HFFc6 (cell line): ENCODE measurements at regions not wholly inside any gene's neighbourhood (a gene's known extent, or its start where the extent isn't known, plus 50 kb on each side); places are given as distances from the start of the nearest gene placed in this dataset.

Source experiments
- DNase-seq: peaks from one replicate; pipeline ENCODE4 v3.0.0-alpha.2; 2018
- H3K27ac Mint-ChIP-seq: 2 replicates; pipeline ENCODE4 v1.8.0; 2020; ENCODE audit warnings: mild to moderate bottlenecking, mixed read lengths
- H3K27me3 Mint-ChIP-seq: 2 replicates; pipeline ENCODE4 v1.8.0; 2021; ENCODE audit warnings: mild to moderate bottlenecking, moderate library complexity, mixed read lengths; ENCODE audit not compliant: insufficient read depth
- H3K36me3 Mint-ChIP-seq: 2 replicates; pipeline ENCODE4 v1.8.0; 2021; ENCODE audit warnings: low read depth, mixed read lengths
- H3K4me1 Mint-ChIP-seq: 2 replicates; pipeline ENCODE4 v1.8.0; 2020; ENCODE audit warnings: low read depth, mixed read lengths
- H3K4me3 Mint-ChIP-seq: 2 replicates; pipeline ENCODE4 v1.8.0; 2020; ENCODE audit warnings: mild to moderate bottlenecking, moderate library complexity, mixed read lengths
- H3K9me3 Mint-ChIP-seq: 2 replicates; pipeline ENCODE4 v1.8.0; 2020; ENCODE audit warnings: mild to moderate bottlenecking, mixed read lengths
- CTCF ChIP-seq: fragments of 200-600 bp; sonication (generic); IDR thresholded peaks from 2 replicates; pipeline ENCODE4 v1.5.0; 2021; ENCODE audit warnings: antibody characterized with exemption, mild to moderate bottlenecking

DNA sequence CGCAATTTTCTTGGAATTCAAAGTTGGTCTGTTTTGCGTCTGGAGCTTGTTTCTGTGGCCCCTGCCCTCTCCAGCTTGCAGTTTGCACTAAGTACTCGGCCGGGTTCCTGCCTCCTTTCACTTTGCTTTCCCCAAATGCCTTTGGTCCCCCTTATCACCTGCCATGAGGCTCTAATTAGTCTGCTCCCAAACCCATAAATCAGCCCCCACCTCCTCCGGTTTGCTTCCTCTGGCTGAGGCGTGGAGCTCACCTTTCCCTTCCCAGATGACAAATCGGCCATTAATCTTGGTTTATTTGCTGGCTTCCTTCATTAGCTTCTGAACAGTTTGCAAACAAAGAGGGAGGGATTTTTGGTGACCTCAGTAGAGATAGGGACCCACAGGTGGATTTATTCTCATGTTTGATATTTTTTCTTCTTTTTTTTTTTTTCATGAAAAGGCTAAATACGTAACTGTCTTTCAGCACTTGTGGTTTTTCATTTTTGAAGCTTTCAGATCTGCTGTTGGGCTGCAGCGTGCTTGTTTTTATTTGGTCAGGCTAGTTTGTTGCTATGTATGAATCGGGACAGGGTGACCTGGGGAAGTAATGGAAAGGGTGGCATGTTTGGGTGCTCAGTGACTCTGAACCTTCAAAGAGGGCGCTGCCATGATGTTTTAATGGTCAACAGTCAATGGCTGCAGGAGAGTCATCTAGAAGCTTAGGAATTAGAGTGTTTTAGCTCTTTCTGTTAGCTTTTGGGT, 121.7 kb upstream of the JAG1 start:
- DNase-seq = no peak
- Mint-ChIP-seq H3K27me3 (peaks cover 3% of the 10 kb centered on the region), H3K4me1 (no peaks in the 10 kb centered on the region), H3K36me3 (no peaks in the 10 kb centered on the region), H3K4me3 (no peak overlapping the region), H3K27ac (no peak overlapping the region), H3K9me3 (no peaks in the 10 kb centered on the region)
- no peak for TF ChIP-seq CTCF

- Mint-ChIP-seq H3K4me1 (no peaks in the 10 kb centered on the region), H3K27ac (no peak overlapping the region), H3K9me3 (0 out of 2 replicates have a peak, but pooled peaks cover 5% of the 10 kb centered on the region), H3K36me3 (no peaks in the 10 kb centered on the region), H3K4me3 (no peak overlapping the region), H3K27me3 (peaks cover 5% of the 10 kb centered on the region)
- no peak for DNase-seq
- TF ChIP-seq CTCF = no peak
Measured at GRCh38 chr20:10798811-10799210, 125.0 kb upstream of the JAG1 start.

GRCh38 chr20:10799735-10800134, 125.9 kb upstream of the JAG1 start:
- Mint-ChIP-seq H3K27ac (no peak overlapping the region), H3K36me3 (no peaks in the 10 kb centered on the region), H3K27me3 (peaks cover 5% of the 10 kb centered on the region), H3K4me1 (no peaks in the 10 kb centered on the region), H3K9me3 (0 out of 2 replicates have a peak, but pooled peaks cover 5% of the 10 kb centered on the region), H3K4me3 (no peak overlapping the region)
- no peak for TF ChIP-seq CTCF
- DNase-seq = no peak

DNA sequence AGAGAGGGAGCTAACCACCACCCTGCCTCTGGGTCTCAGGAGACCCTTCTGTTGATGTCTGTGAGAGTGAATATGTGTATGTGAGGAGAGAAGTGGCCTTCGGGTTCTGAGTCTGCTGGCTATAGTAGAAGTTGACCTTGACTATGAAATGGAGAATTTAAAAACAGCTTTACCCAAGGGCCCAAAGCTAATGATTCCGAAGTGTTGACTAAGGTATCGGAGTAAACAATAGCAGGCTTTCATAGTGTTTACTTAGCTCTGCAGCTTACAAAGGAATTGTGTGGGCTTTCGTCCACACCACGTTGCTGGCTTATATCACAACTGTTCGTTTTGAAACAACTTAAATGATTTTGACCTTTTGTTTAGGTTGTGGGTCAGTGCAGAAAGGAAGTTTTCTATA, 126.5 kb upstream of the JAG1 start:
- peaks cover 2% of the 10 kb centered on the region for H3K27me3 Mint-ChIP-seq
- H3K36me3 Mint-ChIP-seq = no peaks in the 10 kb centered on the region
- 0 out of 2 replicates have a peak, but pooled peaks cover 5% of the 10 kb centered on the region for H3K9me3 Mint-ChIP-seq
- no peak for DNase-seq
- H3K27ac Mint-ChIP-seq = no peak overlapping the region
- TF ChIP-seq CTCF = no peak
- no peak overlapping the region for H3K4me3 Mint-ChIP-seq
- no peaks in the 10 kb centered on the region for H3K4me1 Mint-ChIP-seq

DNA sequence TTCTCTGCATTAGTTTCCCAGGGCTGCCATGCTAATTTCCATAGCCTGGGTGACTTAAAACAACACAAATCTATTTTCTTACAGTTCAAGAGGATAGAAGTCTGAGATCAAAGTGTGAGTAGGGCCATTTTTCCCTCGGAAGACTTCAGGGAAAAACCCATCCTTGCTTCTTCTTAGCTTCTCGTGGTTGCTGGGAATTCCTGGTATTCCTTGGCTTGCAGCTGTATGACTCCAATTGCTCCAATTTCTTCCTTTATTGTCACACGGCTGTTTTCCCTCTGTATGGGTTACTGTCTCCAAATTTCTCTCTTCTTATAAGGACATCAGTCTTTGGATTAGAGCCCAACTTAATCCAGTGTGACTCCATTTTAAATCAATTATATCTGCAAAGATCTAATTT, 128.4 kb upstream of the JAG1 start:
- no peak overlapping the region for H3K27ac Mint-ChIP-seq

More for the DNA sequence above, 128.4 kb upstream of the JAG1 start:
- H3K4me3 Mint-ChIP-seq = no peak overlapping the region
- no peak for DNase-seq
- no peaks in the 10 kb centered on the region for H3K36me3 Mint-ChIP-seq
- H3K4me1 Mint-ChIP-seq = no peaks in the 10 kb centered on the region
- 0 out of 2 replicates have a peak, but pooled peaks cover 5% of the 10 kb centered on the region for H3K9me3 Mint-ChIP-seq
- TF ChIP-seq CTCF = no peak
- H3K27me3 Mint-ChIP-seq = peaks cover 1% of the 10 kb centered on the region; the same call in 1 of the 2 replicates
